Pancreas (tissue), 10 donors: ENCODE measurements at regions not wholly inside any gene's neighbourhood (a gene's known extent, or its start where the extent isn't known, plus 50 kb on each side); places are given as distances from the start of the nearest gene placed in this dataset.
A peak's percentile ranks its signal among the peaks of the same experiment; 100 is the strongest.

Source experiments
- ATAC-seq, 4 donors: fragments of 200-7000 bp; cut with Tn5 transposase; one replicate each; pipeline versions ENCODE4 v1.8.0 to v1.9.1; 2020; ENCODE audit warnings: mild to moderate bottlenecking in 4 of 4, moderate library complexity in 4 of 4
- DNase-seq, 6 donors: peaks; one replicate each; pipeline ENCODE4 v3.0.0-alpha.2; 2020
- FAIRE-seq: peaks from 2 replicates; lab custom pipeline; 2012; peaks lifted over from hg19 to GRCh38; lab: Jason Lieb, UNC
- H3K27ac ChIP-seq, 4 donors: fragments of 200-600 bp; sonication (generic); 1 replicate in 3 of 4; 2 replicates in 1 of 4; pipeline versions ENCODE4 v1.5.0 to v1.8.0; 2020
- H3K27me3 ChIP-seq, 4 donors: fragments of 200-600 bp; one replicate each; pipeline ENCODE4 v1.8.0; 2021
- H3K36me3 ChIP-seq, 3 donors: fragments of 200-600 bp; sonication (generic) in 1 of 3; one replicate each; pipeline versions ENCODE4 v1.5.0 to v1.8.0; 2020 to 2021
- H3K4me1 ChIP-seq, 3 donors: fragments of 200-600 bp; one replicate each; pipeline ENCODE4 v1.8.0; 2021
- H3K4me3 ChIP-seq, 4 donors: fragments of 200-600 bp; sonication (generic) in 2 of 4; one replicate each; pipeline versions ENCODE4 v1.5.0 to v1.8.0; 2020 to 2021
- H3K9me3 ChIP-seq, 4 donors: fragments of 200-600 bp; one replicate each; pipeline ENCODE4 v1.8.0; 2021
- CTCF ChIP-seq, 4 donors: fragments of 200-600 bp; sonication (generic) in 3 of 4; IDR thresholded peaks; one replicate each; pipeline versions ENCODE4 v1.5.0 to v1.8.0; 2021; ENCODE audit warnings: antibody characterized with exemption in 4 of 4
- WGBS, 2 donors: extraction: QIAGEN DNeasy Blood & Tissue Kit; methylation state at CpG; one replicate each; pipeline ENCODE4 v1.1.7; 2013; 5-methylcytosine and 5-hydroxymethylcytosine counted together
- intact Hi-C, 3 donors: fragments of 100-400 bp; cut with DNase I; formaldehyde crosslinking; loops; one replicate each; pipeline versions ENCODE4 v1.11.1 to v1.14.2; 2022
- donor health status: healthy with polysubstance abuse.
- donor health status: DM: no; HTN: no; CAD: no; lungs with moderate emphysema.
- donor health status: DM: no; HTN: no; CAD: no.
- donor health status: control.
- donor health status: control.
- donor health status: Bipolar disorder and iron deficiency.
- donor health status: DM: yes; HTN: yes; CAD: no.
- donor health status: DM: no; HTN: no; CAD: no.
- donor health status: DM: no; HTN: no; CAD: no.
- donor health status: DM: yes; HTN: yes; CAD: no.

- WGBS, 2 donors = 90 to 95% methylated on average over 2 of the region's 2 CpGs
- no peak overlapping the region for H3K27ac ChIP-seq
- intact Hi-C loops = no loop called here
- no peak for TF ChIP-seq CTCF (IDR thresholded peaks at IDR 0.05)
- no peaks in the 10 kb centered on the region for H3K27me3 ChIP-seq
- H3K4me1 ChIP-seq = peaks cover 0 to 10% (median 0%) of the 10 kb centered on the region in 3 donors
- H3K4me3 ChIP-seq = no peak overlapping the region
- peak; percentile 26 to 31 (median 30) for ATAC-seq
- H3K9me3 ChIP-seq = no peaks in the 10 kb centered on the region
- H3K36me3 ChIP-seq = no peaks in the 10 kb centered on the region
- DNase-seq = peak in 1 of 6 donors; percentile 15
- no peak for FAIRE-seq
These were observed 107.7 kb upstream of the TMEM168 start for GRCh38 chr7:112897839-112898431.

GRCh38 chr7:112896026-112896601, 105.9 kb upstream of the TMEM168 start:
- no peaks in the 10 kb centered on the region for H3K9me3 ChIP-seq
- TF ChIP-seq CTCF (IDR thresholded peaks at IDR 0.05) = no peak
- WGBS, 2 donors = 88 to 93% methylated on average over 10 of the region's 10 CpGs
- H3K4me1 ChIP-seq = peaks cover 0 to 10% (median 0%) of the 10 kb centered on the region in 3 donors
- DNase-seq = no peak
- H3K27me3 ChIP-seq = no peaks in the 10 kb centered on the region
- H3K27ac ChIP-seq = no peak overlapping the region
- H3K36me3 ChIP-seq = no peaks in the 10 kb centered on the region
- no peak overlapping the region for H3K4me3 ChIP-seq
- ATAC-seq = no peak
- no peak for FAIRE-seq
- intact Hi-C loops = no loop called here

GRCh38 chr7:112892263-112892662, 102.1 kb upstream of the TMEM168 start:
- ATAC-seq (peak; percentile 21 to 52 (median 44)), FAIRE-seq (no peak), DNase-seq (no peak)
- TF ChIP-seq CTCF (IDR thresholded peaks at IDR 0.05) = no peak
- intact Hi-C loops = no loop called here
- no peaks in the 10 kb centered on the region for H3K9me3 ChIP-seq
- H3K4me1 ChIP-seq = peaks cover 0 to under 1% (median 0%) of the 10 kb centered on the region in 3 donors
- H3K27ac ChIP-seq = no peak overlapping the region
- H3K36me3 ChIP-seq = no peaks in the 10 kb centered on the region
- 74 to 81% methylated on average over 2 of the region's 2 CpGs for WGBS, 2 donors
- H3K27me3 ChIP-seq = no peaks in the 10 kb centered on the region
- no peak overlapping the region for H3K4me3 ChIP-seq

GRCh38 chr7:112891698-112892097, 101.5 kb upstream of the TMEM168 start:
- Histone ChIP-seq H3K4me3 (no peak overlapping the region), H3K36me3 (no peaks in the 10 kb centered on the region), H3K27me3 (no peaks in the 10 kb centered on the region), H3K4me1 (no peaks in the 10 kb centered on the region), H3K9me3 (no peaks in the 10 kb centered on the region), H3K27ac (no peak overlapping the region)
- intact Hi-C loops = no loop called here
- no peak for FAIRE-seq
- no peak for TF ChIP-seq CTCF (IDR thresholded peaks at IDR 0.05)
- no peak for ATAC-seq
- DNase-seq = no peak

- H3K9me3 ChIP-seq = no peaks in the 10 kb centered on the region
- no peaks in the 10 kb centered on the region for H3K27me3 ChIP-seq
- WGBS, 2 donors = 93 to 96% methylated on average over 6 of the region's 6 CpGs
- intact Hi-C loops = no loop called here
- ATAC-seq (no peak), FAIRE-seq (no peak), DNase-seq (no peak)
- H3K36me3 ChIP-seq = no peaks in the 10 kb centered on the region
- no peak overlapping the region for H3K27ac ChIP-seq
- no peaks in the 10 kb centered on the region for H3K4me1 ChIP-seq
- H3K4me3 ChIP-seq = no peak overlapping the region
- TF ChIP-seq CTCF (IDR thresholded peaks at IDR 0.05) = no peak
These were observed 99.7 kb upstream of the TMEM168 start for GRCh38 chr7:112889834-112890438.
